IPS-15b (cell line): ENCODE measurements at regions not wholly inside any gene's neighbourhood (a gene's known extent, or its start where the extent isn't known, plus 50 kb on each side); places are given as distances from the start of the nearest gene placed in this dataset.

ENCODE experiments used
- H3K27me3 ChIP-seq: one replicate; pipeline ENCODE4 v1.6.1; 2013; ENCODE audit warnings: low read length; ENCODE audit not compliant: control insufficient read depth, insufficient read depth
- H3K36me3 ChIP-seq: one replicate; pipeline ENCODE4 v1.6.1; 2013; ENCODE audit warnings: low read length; ENCODE audit not compliant: control insufficient read depth, insufficient read depth
- H3K4me1 ChIP-seq: one replicate; pipeline ENCODE4 v1.6.1; 2013; ENCODE audit warnings: mild to moderate bottlenecking, low read length; ENCODE audit not compliant: control insufficient read depth, insufficient read depth
- H3K4me3 ChIP-seq: one replicate; pipeline ENCODE4 v1.5.1; 2013; ENCODE audit warnings: low read depth, low read length
- H3K9ac ChIP-seq: one replicate; pipeline ENCODE4 v1.6.1; 2013; ENCODE audit warnings: low read depth, mild to moderate bottlenecking, low read length
- H3K9me3 ChIP-seq: one replicate; pipeline ENCODE4 v1.6.1; 2013; ENCODE audit warnings: mild to moderate bottlenecking, low read length; ENCODE audit not compliant: control insufficient read depth, insufficient read depth

GRCh38 chr11:95487391-95487790, 256.4 kb upstream of the SESN3 start:
- Histone ChIP-seq H3K4me1 (peaks cover 4% of the 10 kb centered on the region), H3K4me3 (no peak overlapping the region), H3K36me3 (no peaks in the 10 kb centered on the region), H3K9me3 (no peaks in the 10 kb centered on the region), H3K9ac (no peak overlapping the region), H3K27me3 (no peaks in the 10 kb centered on the region)

- H3K4me1 ChIP-seq, result peaks cover 4% of the 10 kb centered on the region
- H3K27me3 ChIP-seq, result no peaks in the 10 kb centered on the region
- no peak overlapping the region for H3K9ac ChIP-seq
- no peaks in the 10 kb centered on the region for H3K9me3 ChIP-seq
- H3K4me3 ChIP-seq, result no peak overlapping the region
- H3K36me3 ChIP-seq, result no peaks in the 10 kb centered on the region
These were observed 256.0 kb upstream of the SESN3 start for GRCh38 chr11:95486979-95487378.

DNA sequence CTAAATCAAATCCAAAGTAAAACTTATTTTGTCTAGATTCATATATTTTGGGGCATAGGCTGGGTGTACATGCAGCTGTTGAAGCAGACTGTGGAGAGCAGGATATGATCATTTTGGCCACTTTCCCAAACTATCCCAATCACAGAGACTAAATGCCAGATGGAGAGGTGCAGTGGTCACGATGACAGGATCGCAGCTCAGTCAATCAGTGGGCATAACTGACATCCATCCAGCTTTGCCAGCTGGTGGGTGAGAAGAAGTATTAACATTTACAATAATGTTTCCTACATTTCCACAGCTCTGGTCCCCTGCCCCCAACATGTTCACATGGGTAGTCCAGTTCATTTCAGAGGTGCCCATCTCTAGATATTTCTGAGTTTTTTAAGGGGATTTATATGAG, 255.5 kb upstream of the SESN3 start:
- Histone ChIP-seq H3K4me1 (peaks cover 4% of the 10 kb centered on the region), H3K9ac (no peak overlapping the region), H3K27me3 (no peaks in the 10 kb centered on the region), H3K36me3 (no peaks in the 10 kb centered on the region), H3K4me3 (no peak overlapping the region), H3K9me3 (no peaks in the 10 kb centered on the region)

DNA sequence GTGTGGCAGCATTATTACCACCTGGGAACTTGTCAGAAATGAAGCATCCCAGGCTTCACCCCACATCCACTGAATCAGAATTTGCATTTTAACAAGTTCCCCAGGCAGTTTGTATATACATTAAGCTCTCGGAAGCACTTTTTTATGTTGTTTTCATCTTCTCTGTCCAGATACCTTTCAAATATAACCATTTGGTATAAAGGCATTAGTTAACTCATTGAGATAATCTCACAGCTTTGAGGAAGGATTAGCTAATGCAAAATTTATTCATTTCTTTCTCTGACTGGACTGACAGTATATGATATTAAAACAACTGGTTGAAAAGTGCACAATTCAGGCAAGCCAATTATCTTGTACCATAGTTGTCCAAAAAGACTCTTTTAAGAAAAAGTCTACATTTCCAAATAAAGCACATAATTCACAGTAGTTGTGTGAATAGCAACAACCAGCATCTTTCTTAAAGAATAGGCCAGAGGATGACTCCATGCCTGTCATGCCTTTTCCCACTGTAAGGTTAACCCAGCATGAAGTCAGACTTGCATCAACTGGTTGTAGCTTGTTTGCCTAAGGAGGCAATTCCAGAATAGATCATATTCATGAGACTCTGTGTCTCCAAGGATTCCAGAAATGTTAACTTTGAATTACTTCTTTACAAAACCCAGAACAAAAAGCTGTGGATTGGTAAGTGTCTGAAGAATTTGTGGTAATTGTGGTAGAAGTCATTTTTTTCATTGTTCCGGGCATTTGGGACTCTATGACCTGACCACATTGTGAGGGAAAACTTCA, 254.3 kb upstream of the SESN3 start:
- H3K9me3 ChIP-seq, result no peaks in the 10 kb centered on the region
- peaks cover 4% of the 10 kb centered on the region for H3K4me1 ChIP-seq
- H3K27me3 ChIP-seq, result no peaks in the 10 kb centered on the region
- no peak overlapping the region for H3K4me3 ChIP-seq
- H3K36me3 ChIP-seq, result no peaks in the 10 kb centered on the region
- no peak overlapping the region for H3K9ac ChIP-seq

DNA sequence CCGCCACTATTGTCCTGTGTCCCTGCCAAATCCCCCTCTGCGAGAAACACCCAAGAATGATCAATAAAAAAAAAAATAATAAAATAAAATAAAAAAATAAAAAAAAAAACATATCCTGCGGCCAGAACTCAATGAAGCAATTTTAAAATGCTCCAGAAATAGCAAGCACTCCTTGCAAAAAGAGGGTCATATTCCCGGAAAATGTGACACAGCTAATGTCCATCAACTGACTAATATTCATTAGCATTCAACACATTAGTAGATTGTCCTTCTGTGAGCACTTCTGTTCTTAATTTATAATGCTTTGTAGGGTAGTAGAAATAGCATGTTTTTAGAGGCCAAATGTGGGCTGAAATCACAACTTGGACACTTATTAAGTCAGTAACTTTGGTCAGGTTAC, 252.3 kb upstream of the SESN3 start:
- H3K27me3 ChIP-seq, result no peaks in the 10 kb centered on the region
- no peaks in the 10 kb centered on the region for H3K36me3 ChIP-seq
- peaks cover 4% of the 10 kb centered on the region for H3K4me1 ChIP-seq
- H3K4me3 ChIP-seq, result no peak overlapping the region
- no peaks in the 10 kb centered on the region for H3K9me3 ChIP-seq
- no peak overlapping the region for H3K9ac ChIP-seq

DNA sequence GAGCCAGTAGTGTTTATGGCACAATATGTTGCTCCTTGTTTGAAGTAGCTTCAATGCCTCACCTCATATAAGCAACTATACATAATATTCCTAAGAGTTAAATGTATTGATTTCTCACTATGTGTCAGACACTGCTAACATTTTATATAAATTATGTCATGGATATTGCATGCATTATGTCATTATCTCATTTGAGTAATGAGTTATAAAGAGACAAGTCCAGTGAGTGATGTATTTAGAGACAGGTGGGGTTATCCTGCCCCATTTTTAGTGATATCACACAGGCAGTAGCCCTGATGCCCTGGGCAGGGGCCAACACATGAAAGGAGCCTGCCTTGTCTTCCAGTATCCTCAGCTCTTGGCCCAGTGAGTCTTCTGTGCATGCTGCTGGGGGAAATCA, 247.0 kb upstream of the SESN3 start:
- Histone ChIP-seq H3K4me1 (no peaks in the 10 kb centered on the region), H3K27me3 (no peaks in the 10 kb centered on the region), H3K36me3 (no peaks in the 10 kb centered on the region), H3K9me3 (no peaks in the 10 kb centered on the region), H3K4me3 (no peak overlapping the region), H3K9ac (no peak overlapping the region)

- H3K36me3 ChIP-seq, result no peaks in the 10 kb centered on the region
- H3K27me3 ChIP-seq, result no peaks in the 10 kb centered on the region
- H3K4me1 ChIP-seq, result no peaks in the 10 kb centered on the region
- H3K4me3 ChIP-seq, result no peak overlapping the region
- H3K9me3 ChIP-seq, result no peaks in the 10 kb centered on the region
- no peak overlapping the region for H3K9ac ChIP-seq
These were observed 238.3 kb upstream of the SESN3 start for GRCh38 chr11:95469258-95469657.

DNA sequence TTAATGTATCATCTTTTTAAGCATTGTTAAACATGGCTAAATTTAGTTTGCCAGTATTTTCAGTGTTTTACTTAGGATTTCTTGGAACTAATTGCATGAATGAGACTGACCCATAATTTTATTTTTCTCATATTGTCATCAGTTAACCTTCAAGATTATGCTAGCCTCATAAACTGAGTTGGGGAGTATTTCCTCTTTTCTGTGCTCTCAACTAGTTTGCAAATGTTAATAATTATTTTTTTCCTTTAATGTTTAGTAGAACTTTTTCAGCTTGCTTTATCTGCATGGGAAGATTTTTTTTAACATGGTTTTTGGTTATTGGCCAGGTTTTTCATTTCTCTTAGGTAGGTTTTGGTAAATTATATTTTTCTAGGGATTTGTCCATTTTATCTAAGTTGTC, 235.4 kb upstream of the SESN3 start:
- no peak overlapping the region for H3K4me3 ChIP-seq
- H3K36me3 ChIP-seq, result no peaks in the 10 kb centered on the region
- H3K4me1 ChIP-seq, result no peaks in the 10 kb centered on the region
- H3K9ac ChIP-seq, result no peak overlapping the region
- no peaks in the 10 kb centered on the region for H3K9me3 ChIP-seq
- H3K27me3 ChIP-seq, result no peaks in the 10 kb centered on the region

DNA sequence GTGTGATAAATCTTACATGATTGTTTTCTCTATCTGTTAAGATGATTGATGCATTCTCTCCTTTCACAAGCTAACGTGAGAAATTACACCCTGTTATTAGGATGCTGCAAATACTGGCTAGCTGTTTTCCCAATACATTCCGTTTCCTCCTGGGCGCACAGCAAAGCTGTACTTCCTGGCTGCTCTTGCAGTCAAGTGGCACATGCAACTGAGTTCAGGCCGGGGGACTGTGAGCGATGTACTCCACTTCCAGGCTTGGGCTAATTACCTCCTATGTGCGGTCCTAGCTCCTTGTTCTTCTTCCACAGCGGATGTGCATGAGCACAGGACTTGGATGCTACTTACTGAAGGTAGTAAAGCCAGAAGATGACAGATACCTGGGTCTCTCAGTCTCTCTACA, 234.9 kb upstream of the SESN3 start:
- no peaks in the 10 kb centered on the region for H3K27me3 ChIP-seq
- H3K4me3 ChIP-seq, result no peak overlapping the region
- H3K9ac ChIP-seq, result no peak overlapping the region
- H3K9me3 ChIP-seq, result no peaks in the 10 kb centered on the region
- H3K4me1 ChIP-seq, result no peaks in the 10 kb centered on the region
- no peaks in the 10 kb centered on the region for H3K36me3 ChIP-seq

DNA sequence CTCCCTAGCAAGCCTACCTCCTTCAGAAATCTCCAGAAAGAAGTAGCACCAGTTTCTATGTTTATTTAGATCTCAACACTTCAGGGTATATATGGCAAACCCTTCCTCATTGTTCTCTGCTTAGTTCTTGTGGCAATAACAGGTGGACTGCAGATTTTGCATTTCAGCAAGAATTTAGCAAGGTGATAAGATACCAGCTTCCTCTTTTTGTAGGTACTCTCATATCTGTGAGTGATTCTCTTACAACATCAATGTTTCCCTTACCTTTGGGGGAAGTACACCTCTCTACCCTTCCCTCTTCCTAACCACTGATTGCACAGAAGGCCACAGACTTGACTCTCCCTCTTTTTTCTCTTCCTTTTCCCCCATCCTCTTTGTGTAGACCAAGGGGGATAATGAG, 230.9 kb upstream of the SESN3 start:
- no peak overlapping the region for H3K9ac ChIP-seq
- no peaks in the 10 kb centered on the region for H3K4me1 ChIP-seq
- H3K36me3 ChIP-seq, result no peaks in the 10 kb centered on the region
- no peak overlapping the region for H3K4me3 ChIP-seq
- H3K27me3 ChIP-seq, result no peaks in the 10 kb centered on the region
- no peaks in the 10 kb centered on the region for H3K9me3 ChIP-seq

GRCh38 chr11:95461348-95461747, 230.3 kb upstream of the SESN3 start:
- Histone ChIP-seq H3K4me3 (no peak overlapping the region), H3K9me3 (no peaks in the 10 kb centered on the region), H3K4me1 (no peaks in the 10 kb centered on the region), H3K27me3 (no peaks in the 10 kb centered on the region), H3K36me3 (no peaks in the 10 kb centered on the region), H3K9ac (no peak overlapping the region)

GRCh38 chr11:95459291-95460042, 228.5 kb upstream of the SESN3 start:
- Histone ChIP-seq H3K9ac (no peak overlapping the region), H3K4me3 (no peak overlapping the region), H3K36me3 (no peaks in the 10 kb centered on the region), H3K4me1 (no peaks in the 10 kb centered on the region), H3K9me3 (no peaks in the 10 kb centered on the region), H3K27me3 (no peaks in the 10 kb centered on the region)
